Endothelial cell (in vitro differentiated cells): ENCODE measurements at regions not wholly inside any gene's neighbourhood (a gene's known extent, or its start where the extent isn't known, plus 50 kb on each side); places are given as distances from the start of the nearest gene placed in this dataset.

Source experiments
- DNase-seq: peaks from one replicate; pipeline ENCODE4 v3.0.0; 2021; ENCODE audit warnings: low spot score
- H3K27ac Mint-ChIP-seq: one replicate; pipeline ENCODE4 v1.8.0; 2021; ENCODE audit warnings: mixed read lengths, inconsistent platforms; ENCODE audit not compliant: unreplicated experiment
- H3K27me3 Mint-ChIP-seq: one replicate; pipeline ENCODE4 v1.8.0; 2021; ENCODE audit warnings: mild to moderate bottlenecking, moderate library complexity, mixed read lengths, inconsistent platforms; ENCODE audit not compliant: unreplicated experiment
- H3K36me3 Mint-ChIP-seq: one replicate; pipeline ENCODE4 v1.8.0; 2021; ENCODE audit warnings: mild to moderate bottlenecking, low read depth, mixed read lengths, inconsistent platforms; ENCODE audit not compliant: unreplicated experiment
- H3K4me1 Mint-ChIP-seq: one replicate; pipeline ENCODE4 v1.8.0; 2021; ENCODE audit warnings: mild to moderate bottlenecking, mixed read lengths, inconsistent platforms; ENCODE audit not compliant: unreplicated experiment
- H3K4me3 Mint-ChIP-seq: one replicate; pipeline ENCODE4 v1.8.0; 2021; ENCODE audit warnings: mild to moderate bottlenecking, mixed read lengths, inconsistent platforms; ENCODE audit not compliant: unreplicated experiment
- H3K9me3 Mint-ChIP-seq: one replicate; pipeline ENCODE4 v1.8.0; 2021; ENCODE audit warnings: mixed read lengths, inconsistent platforms; ENCODE audit not compliant: unreplicated experiment
- TF ChIP-seq, protein P1 (sequence below): fragments of 200-600 bp; sonication (generic); IDR thresholded peaks from one replicate; pipeline ENCODE4 v1.5.0; 2021; ENCODE audit warnings: antibody characterized with exemption; ENCODE audit not compliant: unreplicated experiment

DNA sequence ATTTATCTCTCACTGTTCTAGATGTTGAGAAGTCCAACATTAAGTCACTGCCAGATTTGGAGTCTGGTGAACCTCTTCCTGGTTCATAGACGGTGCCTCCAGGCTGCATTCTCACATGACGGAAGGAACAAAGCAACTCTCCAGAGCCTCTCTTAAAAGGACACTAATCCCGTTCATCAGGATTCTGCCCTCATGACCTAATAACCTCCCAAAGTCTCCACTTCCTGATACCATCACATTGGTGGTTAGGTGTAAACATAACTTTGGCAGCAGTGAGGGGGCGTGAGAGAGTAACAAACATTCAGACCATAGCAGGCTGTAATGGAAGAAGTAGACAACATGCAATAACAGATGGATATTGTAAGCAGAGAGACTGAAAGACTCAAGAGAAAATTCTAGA, 388.6 kb downstream of the PDHA2 start:
- no peaks in the 10 kb centered on the region for H3K27me3 Mint-ChIP-seq
- no peaks in the 10 kb centered on the region for H3K36me3 Mint-ChIP-seq
- H3K4me1 Mint-ChIP-seq: no peaks in the 10 kb centered on the region
- TF ChIP-seq, protein P1, sequence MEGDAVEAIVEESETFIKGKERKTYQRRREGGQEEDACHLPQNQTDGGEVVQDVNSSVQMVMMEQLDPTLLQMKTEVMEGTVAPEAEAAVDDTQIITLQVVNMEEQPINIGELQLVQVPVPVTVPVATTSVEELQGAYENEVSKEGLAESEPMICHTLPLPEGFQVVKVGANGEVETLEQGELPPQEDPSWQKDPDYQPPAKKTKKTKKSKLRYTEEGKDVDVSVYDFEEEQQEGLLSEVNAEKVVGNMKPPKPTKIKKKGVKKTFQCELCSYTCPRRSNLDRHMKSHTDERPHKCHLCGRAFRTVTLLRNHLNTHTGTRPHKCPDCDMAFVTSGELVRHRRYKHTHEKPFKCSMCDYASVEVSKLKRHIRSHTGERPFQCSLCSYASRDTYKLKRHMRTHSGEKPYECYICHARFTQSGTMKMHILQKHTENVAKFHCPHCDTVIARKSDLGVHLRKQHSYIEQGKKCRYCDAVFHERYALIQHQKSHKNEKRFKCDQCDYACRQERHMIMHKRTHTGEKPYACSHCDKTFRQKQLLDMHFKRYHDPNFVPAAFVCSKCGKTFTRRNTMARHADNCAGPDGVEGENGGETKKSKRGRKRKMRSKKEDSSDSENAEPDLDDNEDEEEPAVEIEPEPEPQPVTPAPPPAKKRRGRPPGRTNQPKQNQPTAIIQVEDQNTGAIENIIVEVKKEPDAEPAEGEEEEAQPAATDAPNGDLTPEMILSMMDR: no peak
- no peaks in the 10 kb centered on the region for H3K9me3 Mint-ChIP-seq
- H3K4me3 Mint-ChIP-seq: no peak overlapping the region
- no peak for DNase-seq
- no peak overlapping the region for H3K27ac Mint-ChIP-seq

DNA sequence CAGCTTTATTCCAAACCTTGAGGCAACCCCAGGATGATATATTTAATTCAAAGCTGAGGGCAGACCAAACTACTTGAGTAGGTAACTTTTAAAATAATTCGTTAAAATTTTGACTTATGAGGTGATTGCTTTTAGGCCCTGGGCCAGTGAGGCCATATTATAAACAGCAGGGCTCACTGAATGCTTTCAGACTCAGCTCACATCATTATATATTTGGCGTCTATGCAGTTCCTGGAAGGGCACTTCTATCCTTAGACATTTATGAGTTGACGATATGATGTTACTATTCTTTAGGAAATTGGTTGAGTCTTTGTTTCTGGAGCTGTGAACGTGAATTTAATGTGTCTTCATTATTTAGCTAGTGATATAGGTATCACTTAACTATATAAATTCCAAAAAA, 400.1 kb downstream of the PDHA2 start:
- Mint-ChIP-seq H3K4me1 (no peaks in the 10 kb centered on the region), H3K9me3 (no peaks in the 10 kb centered on the region)

DNA sequence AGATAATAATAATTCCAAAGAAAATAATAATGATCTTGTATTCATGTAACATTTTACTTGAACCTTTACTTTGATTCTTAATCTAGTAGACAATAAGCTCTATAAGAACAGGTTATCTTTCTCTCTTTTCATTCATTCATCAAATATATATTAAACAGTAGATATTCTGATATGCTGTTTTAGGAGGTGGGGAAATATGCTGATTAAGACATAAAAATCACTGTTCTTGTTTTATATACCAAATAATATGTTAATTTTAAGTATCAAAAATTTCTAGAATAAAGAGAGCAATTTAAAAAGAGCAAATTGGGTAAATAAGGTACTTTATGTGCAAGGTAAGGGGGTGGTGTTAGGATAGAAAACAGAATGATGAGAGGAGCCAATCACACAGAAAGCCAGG, 401.9 kb downstream of the PDHA2 start:
- DNase-seq: no peak
- Mint-ChIP-seq H3K9me3 (no peaks in the 10 kb centered on the region), H3K4me1 (no peaks in the 10 kb centered on the region), H3K36me3 (no peaks in the 10 kb centered on the region), H3K27me3 (peaks cover 3% of the 10 kb centered on the region), H3K4me3 (no peak overlapping the region), H3K27ac (no peak overlapping the region)
- TF ChIP-seq, protein P1: no peak

More for the DNA sequence above, 400.1 kb downstream of the PDHA2 start:
- no peak for DNase-seq
- TF ChIP-seq, protein P1: no peak
- no peak overlapping the region for H3K27ac Mint-ChIP-seq
- no peak overlapping the region for H3K4me3 Mint-ChIP-seq
- peaks cover 5% of the 10 kb centered on the region for H3K27me3 Mint-ChIP-seq
- H3K36me3 Mint-ChIP-seq: no peaks in the 10 kb centered on the region

DNA sequence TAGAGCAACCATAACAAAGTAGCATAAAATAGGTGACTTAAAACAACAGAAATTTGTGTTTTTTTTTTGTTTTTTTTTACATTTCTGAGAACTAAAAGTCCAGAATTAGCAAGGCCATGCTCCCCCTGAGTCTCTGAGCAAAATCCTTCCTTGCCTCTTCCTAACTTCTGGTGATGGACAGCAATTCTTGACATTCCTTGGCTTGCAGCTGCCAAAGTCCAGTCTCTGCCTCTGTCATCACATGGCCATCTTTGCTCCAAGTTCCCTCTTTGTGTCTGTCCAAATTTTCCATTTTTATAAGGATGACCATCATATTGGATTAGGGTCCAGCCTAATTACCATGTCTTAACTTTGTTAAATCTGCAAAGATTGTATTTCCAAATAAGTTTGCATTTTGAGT, 407.2 kb downstream of the PDHA2 start:
- TF ChIP-seq, protein P1: no peak
- H3K4me1 Mint-ChIP-seq: no peaks in the 10 kb centered on the region

DNA sequence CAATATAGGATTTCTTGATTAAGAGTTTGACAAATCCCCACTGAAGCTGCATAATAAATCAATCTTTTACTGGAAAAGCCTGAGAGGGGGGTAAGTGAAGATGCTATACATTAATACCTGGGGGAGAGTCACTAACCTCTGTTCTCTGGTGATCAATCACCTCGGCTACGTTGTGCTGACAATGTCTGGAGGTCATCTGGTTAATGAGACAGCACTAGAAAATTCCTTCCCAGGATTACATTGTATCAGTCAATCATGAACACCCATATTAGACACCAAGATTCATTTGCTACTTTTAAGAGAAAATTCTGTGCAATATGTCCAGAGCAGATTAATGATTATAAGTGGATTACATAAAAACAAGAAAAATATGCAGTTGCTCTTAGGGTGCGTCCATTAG, 408.3 kb downstream of the PDHA2 start:
- Mint-ChIP-seq H3K4me1 (no peaks in the 10 kb centered on the region), H3K27me3 (peaks cover 2% of the 10 kb centered on the region), H3K4me3 (no peak overlapping the region), H3K9me3 (no peaks in the 10 kb centered on the region), H3K27ac (no peak overlapping the region), H3K36me3 (no peaks in the 10 kb centered on the region)
- no peak for DNase-seq
- TF ChIP-seq, protein P1: no peak

More for the DNA sequence above, 407.2 kb downstream of the PDHA2 start:
- Mint-ChIP-seq H3K27ac (no peak overlapping the region), H3K9me3 (no peaks in the 10 kb centered on the region), H3K36me3 (no peaks in the 10 kb centered on the region), H3K27me3 (peaks cover 3% of the 10 kb centered on the region), H3K4me3 (no peak overlapping the region)
- DNase-seq: no peak
